ENCODE measurements at regions not wholly inside any gene's neighbourhood (a gene's known extent, or its start where the extent isn't known, plus 50 kb on each side); places are given as distances from the start of the nearest gene placed in this dataset.

GRCh38 chr12:105611340-105611739 is 280.8 kb downstream of the C12orf75 start:
- no peaks in the 10 kb centered on the region for H3K27me3 ChIP-seq (ENCODE audit: insufficient read depth, low read length)
- no peak overlapping the region for H3K4me2 ChIP-seq (ENCODE audit: low read length)
- ChIA-PET RAD21 (ENCODE audit: low non-redundant PET in 1 of 2, low total read pairs in 2 of 2, uncharacterized antibody in 2 of 2, unreplicated experiment in 2 of 2) (no interaction called here), CTCF (no interaction called here), POLR2A (no interaction called here)
- no peaks in the 10 kb centered on the region for H4K20me1 ChIP-seq (ENCODE audit: insufficient read depth)
- no peaks in the 10 kb centered on the region for H3K79me2 ChIP-seq (ENCODE audit: insufficient read depth, low read length)
- DNase-seq (ENCODE audit: low read depth, low spot score) (no peak), ATAC-seq (no peak)
- H3K4me3 ChIP-seq (replicated peaks in 1 of 2; ENCODE audit: low read depth in 1 of 2, low read length in 2 of 2) = no peak overlapping the region
- no peak overlapping the region for H3K27ac ChIP-seq (ENCODE audit: low read depth, low read length)
- TF ChIP-seq ELF1 (IDR thresholded peaks at IDR 0.05; ENCODE audit: borderline replicate concordance, low read depth) (no peak), ZBTB33 (IDR thresholded peaks at IDR 0.05; ENCODE audit: extremely low read depth, insufficient replicate concordance, low read length) (no peak), POLR2AphosphoS5 (IDR thresholded peaks at IDR 0.05; ENCODE audit: low read depth, low read length) (no peak), RAD21 (IDR thresholded peaks at IDR 0.05; ENCODE audit: low read depth) (no peak), EZH2phosphoT487 (IDR thresholded peaks at IDR 0.05; ENCODE audit: borderline replicate concordance) (no peak), REST (IDR thresholded peaks at IDR 0.05; ENCODE audit: low read depth) (no peak), MAX (IDR thresholded peaks at IDR 0.05) (no peak), SRF (IDR thresholded peaks at IDR 0.05; ENCODE audit: low read depth) (no peak), ZNF274 (IDR thresholded peaks at IDR 0.05; ENCODE audit: low read depth, low read length) (no peak), SIN3A (IDR thresholded peaks at IDR 0.05; ENCODE audit: low read depth) (no peak), CEBPB (IDR thresholded peaks at IDR 0.05; ENCODE audit: low read depth) (no peak), FOSL1 (IDR thresholded peaks at IDR 0.05; ENCODE audit: low read depth) (no peak), EZH2 (IDR thresholded peaks at IDR 0.05) (no peak), YY1 (IDR thresholded peaks at IDR 0.05; ENCODE audit: extremely low read depth, insufficient replicate concordance, low read depth, low read length) (no peak), CBX3 (IDR thresholded peaks at IDR 0.05; ENCODE audit: low read depth) (no peak)
- BruUV-seq (replicated peaks) = no TSS peak
- intact Hi-C loops (cut with micrococcal nuclease) = no loop called here
- no peaks in the 10 kb centered on the region for H3K36me3 ChIP-seq (ENCODE audit: control insufficient read depth in 1 of 2, insufficient read depth in 2 of 2, low read length in 2 of 2)
- no peaks in the 10 kb centered on the region for H3K4me1 ChIP-seq (ENCODE audit: control insufficient read depth in 1 of 2, insufficient read depth in 2 of 2, low read length in 2 of 2)
- no peaks in the 10 kb centered on the region for H3K9me2 ChIP-seq (ENCODE audit: insufficient read depth)
- H3K9ac ChIP-seq (ENCODE audit: low read length) = no peak overlapping the region
- no peaks in the 10 kb centered on the region for H3K9me3 ChIP-seq (ENCODE audit: control insufficient read depth in 1 of 2, insufficient read depth in 1 of 2, low read depth in 1 of 2, low read length in 2 of 2)
- H2AFZ ChIP-seq (ENCODE audit: low read depth, low read length, poor library complexity, severe bottlenecking) = no peak overlapping the region
